SK-N-SH treated with all-trans-retinoic acid at 6 μM for 48 hours (cell line): ENCODE measurements at regions not wholly inside any gene's neighbourhood (a gene's known extent, or its start where the extent isn't known, plus 50 kb on each side); places are given as distances from the start of the nearest gene placed in this dataset.

Source experiments
- ARNTL ChIP-seq: fragments of 450-650 bp; formaldehyde crosslinking; IDR thresholded peaks from 2 replicates; pipeline ENCODE4 v1.5.0; 2020; ENCODE audit warnings: low read depth, mild to moderate bottlenecking, moderate library complexity, borderline replicate concordance
- BACH2 ChIP-seq: fragments of 250-450 bp; sonication (Bioruptor Pico); IDR thresholded peaks from 2 replicates; pipeline ENCODE4 v1.9.0; 2021; ENCODE audit warnings: mild to moderate bottlenecking, borderline replicate concordance
- CREB5 ChIP-seq: fragments of 250-450 bp; sonication (Bioruptor Pico); IDR thresholded peaks from 2 replicates; pipeline ENCODE4 v1.5.1; 2020; ENCODE audit warnings: low read depth, mild to moderate bottlenecking, moderate library complexity
- ISL1 ChIP-seq: fragments of 250-450 bp; sonication (Bioruptor Pico); IDR thresholded peaks from 2 replicates; pipeline ENCODE4 v2.1.2; 2022; ENCODE audit warnings: mild to moderate bottlenecking, moderate library complexity
- OSR1 ChIP-seq: fragments of 250-450 bp; sonication (Bioruptor Pico); IDR thresholded peaks from 2 replicates; pipeline ENCODE4 v1.8.0; 2022; ENCODE audit warnings: moderate library complexity, mild to moderate bottlenecking, inconsistent platforms
- PATZ1 ChIP-seq: fragments of 250-450 bp; sonication (Bioruptor Pico); IDR thresholded peaks from 2 replicates; pipeline ENCODE4 v1.8.0; 2020; ENCODE audit warnings: mild to moderate bottlenecking, moderate library complexity, borderline replicate concordance
- POU6F1 ChIP-seq: fragments of 250-450 bp; sonication (Bioruptor Pico); IDR thresholded peaks from 2 replicates; pipeline ENCODE4 v1.8.0; 2021; ENCODE audit warnings: low read depth, mild to moderate bottlenecking, moderate library complexity, borderline replicate concordance
- PPARA ChIP-seq: fragments of 250-450 bp; sonication (Bioruptor Pico); IDR thresholded peaks from 2 replicates; pipeline ENCODE4 v1.5.0; 2020; ENCODE audit warnings: mild to moderate bottlenecking, borderline replicate concordance
- TOX ChIP-seq: fragments of 250-450 bp; sonication (Bioruptor Pico); IDR thresholded peaks from 2 replicates; pipeline ENCODE4 v1.8.0; 2021; ENCODE audit warnings: mild to moderate bottlenecking, moderate library complexity, borderline replicate concordance
- TSHZ2 ChIP-seq: fragments of 250-450 bp; sonication (Bioruptor Pico); IDR thresholded peaks from 2 replicates; pipeline ENCODE4 v1.5.0; 2020; ENCODE audit warnings: mild to moderate bottlenecking, moderate library complexity
- ZFP3 ChIP-seq: fragments of 250-450 bp; sonication (Bioruptor Pico); IDR thresholded peaks from 2 replicates; pipeline ENCODE4 v1.5.0; 2020; ENCODE audit warnings: mild to moderate bottlenecking, moderate library complexity
- ZFP30 ChIP-seq: fragments of 450-650 bp; formaldehyde crosslinking; IDR thresholded peaks from 2 replicates; pipeline ENCODE4 v1.5.0; 2022; ENCODE audit warnings: mild to moderate bottlenecking, moderate library complexity
- ZNF8 ChIP-seq: fragments of 450-650 bp; formaldehyde crosslinking; IDR thresholded peaks from 2 replicates; pipeline ENCODE4 v1.5.0; 2020; ENCODE audit warnings: mild to moderate bottlenecking, moderate library complexity

- TF ChIP-seq ZFP30 (no peak), PPARA (CRISPR knock-in tag) (no peak), ISL1 (CRISPR knock-in tag) (no peak), CREB5 (no peak), PATZ1 (CRISPR knock-in tag) (no peak), ZFP3 (no peak), POU6F1 (CRISPR knock-in tag) (no peak), ZNF8 (CRISPR knock-in tag) (no peak), ARNTL (no peak), TOX (CRISPR knock-in tag) (no peak), OSR1 (no peak), BACH2 (no peak), TSHZ2 (no peak)
Observed at GRCh38 chr12:91870872-91871707, 274.6 kb downstream of the BTG1 start.
